ENCODE measurements at regions not wholly inside any gene's neighbourhood (a gene's known extent, or its start where the extent isn't known, plus 50 kb on each side); places are given as distances from the start of the nearest gene placed in this dataset.

DNA sequence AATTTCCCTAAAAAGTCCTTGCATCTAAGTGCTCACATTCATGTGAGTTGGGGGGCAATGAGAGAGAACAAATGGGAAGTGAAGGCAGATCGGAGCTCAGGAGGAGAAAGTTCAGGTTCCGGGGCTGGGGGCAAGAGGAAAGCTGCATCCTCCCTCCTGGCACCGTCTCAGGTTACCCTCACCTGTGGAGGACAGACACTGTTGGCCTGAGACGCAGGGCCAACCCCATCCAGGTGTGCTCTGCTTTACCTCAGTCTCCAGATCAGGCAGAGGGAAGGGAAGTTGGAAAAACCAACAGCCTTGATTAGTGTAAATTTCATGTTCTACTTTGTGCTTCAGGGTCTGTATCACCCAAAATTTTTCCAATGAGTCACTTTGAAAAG, 146.9 kb downstream of the TRIM29 start:
- DNase-seq (ENCODE audit: low spot score): no peak
- intact Hi-C loops (cut with DNase I): no loop called here

DNA sequence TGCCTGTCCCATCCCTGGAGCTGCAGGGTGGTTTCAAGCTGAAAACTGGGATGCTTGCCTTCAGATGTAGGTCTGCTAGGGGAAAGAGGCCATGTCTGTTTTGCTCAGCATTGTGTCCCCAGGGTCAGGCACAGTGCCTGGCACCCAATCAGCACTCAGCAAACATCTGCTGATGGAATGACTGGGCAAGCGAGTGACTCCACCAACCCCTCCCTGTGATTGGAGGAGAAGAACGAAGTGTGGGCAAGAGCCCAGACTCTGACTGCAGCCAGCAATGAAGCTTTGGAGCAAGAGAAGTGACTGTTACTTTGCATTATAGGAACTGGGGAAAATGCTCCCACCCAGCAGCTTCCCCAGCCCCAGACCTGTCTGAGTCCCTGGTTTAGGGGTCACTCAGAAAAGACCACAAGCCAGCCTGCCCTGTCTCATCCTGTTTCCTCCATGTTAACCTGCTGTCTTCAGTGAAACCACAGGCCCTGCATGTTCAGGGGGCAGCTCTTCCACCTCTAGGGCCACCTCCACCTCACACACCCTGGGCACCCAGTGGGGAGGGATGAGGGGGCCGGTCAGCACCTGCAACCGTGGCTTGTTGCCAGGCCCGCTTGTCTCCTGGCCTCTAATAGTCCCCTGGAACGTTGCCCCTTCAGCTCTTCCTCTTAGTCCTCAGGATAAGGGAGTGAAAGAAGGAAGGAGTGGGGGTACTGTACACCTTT, 147.4 kb downstream of the TRIM29 start:
- DNase-seq (ENCODE audit: low spot score): no peak
- intact Hi-C loops (cut with DNase I): no loop called here

DNA sequence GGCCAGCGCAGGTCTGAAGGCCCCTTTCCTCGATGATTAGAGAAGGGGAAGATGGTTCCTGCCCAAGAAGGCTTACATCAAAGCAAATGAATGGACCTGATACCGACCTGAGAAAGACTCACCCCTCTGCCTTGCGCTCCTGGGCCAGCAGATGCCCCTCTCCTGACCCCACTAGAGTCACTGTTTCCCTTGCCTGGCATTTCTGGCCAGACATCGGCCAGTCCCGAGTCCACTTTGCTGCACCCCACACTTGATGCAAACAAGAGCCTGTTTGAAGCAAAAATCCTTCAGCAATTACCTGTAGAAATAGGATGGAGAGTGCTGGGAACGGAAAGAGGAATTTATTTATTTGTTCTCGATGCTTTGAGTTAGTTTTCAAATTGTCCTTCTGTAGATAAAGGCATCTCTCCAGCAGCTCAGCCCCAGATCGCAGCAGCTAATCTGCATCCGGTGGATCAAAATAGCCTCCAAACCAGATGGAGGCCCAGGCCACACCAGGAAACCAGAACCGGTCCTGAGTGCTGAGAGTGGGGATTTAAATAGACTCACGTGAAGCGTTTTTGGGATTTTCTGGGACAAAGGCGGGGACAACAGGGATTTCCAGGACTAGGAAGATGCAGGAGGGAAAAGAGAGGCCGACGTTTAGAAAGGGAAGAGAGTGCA, 148.6 kb downstream of the TRIM29 start:
- intact Hi-C loops (cut with DNase I): no loop called here
- no peak for DNase-seq (ENCODE audit: low spot score)

DNA sequence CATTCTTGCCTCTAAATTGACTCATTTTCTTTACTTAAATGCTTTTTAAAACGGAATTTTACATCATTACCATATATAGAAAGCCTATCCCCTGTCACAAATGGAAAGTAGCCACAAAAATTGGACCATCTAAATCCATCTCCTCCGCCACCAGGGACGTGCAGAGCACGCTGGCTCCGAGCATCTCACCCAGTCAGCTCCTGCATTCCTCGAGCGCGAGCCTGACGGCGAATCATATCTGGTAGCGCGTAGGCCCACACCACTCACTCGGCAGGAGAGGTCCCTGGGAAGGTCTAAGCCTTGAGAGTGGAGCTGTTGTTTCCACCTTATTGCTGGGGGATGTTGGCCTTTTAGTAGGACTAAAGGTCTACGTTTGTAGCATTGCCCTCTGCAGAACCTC, 152.4 kb downstream of the TRIM29 start:
- no peak for DNase-seq (ENCODE audit: low spot score)
- intact Hi-C loops (cut with DNase I): no loop called here

DNA sequence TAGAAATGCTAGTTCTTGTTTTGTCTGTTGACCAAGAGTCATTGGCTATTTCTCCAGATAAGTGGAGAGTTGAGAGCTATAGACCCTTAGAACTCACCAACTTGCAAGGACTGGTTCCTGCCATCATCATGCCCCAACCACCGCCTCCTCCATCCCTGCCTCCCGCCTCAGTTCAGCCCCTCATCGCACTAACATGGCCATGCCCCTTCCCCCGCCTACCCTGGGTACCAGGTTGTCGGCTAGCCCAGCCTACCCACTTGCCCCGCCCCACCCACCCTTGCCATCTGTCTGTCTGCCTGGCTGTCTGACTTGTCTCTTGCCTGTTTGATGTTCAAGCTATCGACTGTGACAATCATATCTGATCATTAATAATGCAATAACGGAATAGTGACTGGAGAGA, 154.1 kb downstream of the TRIM29 start:
- no peak for DNase-seq (ENCODE audit: low spot score)
- intact Hi-C loops (cut with DNase I): no loop called here

DNA sequence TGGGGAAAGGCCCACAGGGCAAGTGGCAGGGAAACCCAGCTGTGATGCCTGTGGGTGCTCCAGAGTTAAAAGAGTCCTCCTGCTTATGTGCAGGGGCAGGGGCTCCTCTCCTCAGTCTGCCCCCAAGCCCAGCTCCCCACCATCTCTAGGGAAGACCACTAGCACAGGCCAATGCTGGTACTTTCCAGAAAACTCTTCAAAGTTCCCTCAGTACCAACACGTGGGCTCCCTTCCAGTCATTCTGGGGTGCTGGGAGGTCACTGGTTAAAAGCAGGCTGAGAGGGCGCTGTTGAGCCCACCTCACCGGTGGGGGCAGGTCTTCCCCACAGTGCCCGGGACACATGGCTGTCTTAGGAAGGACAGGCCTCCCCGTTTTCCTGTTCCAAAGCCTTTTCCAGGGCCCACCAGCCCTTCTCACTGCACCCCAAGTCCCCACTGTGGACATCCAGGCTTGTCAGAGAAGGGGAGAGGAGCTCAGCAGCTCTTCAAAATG, 154.6 kb downstream of the TRIM29 start:
- intact Hi-C loops (cut with DNase I): no loop called here
- DNase-seq (ENCODE audit: low spot score): no peak

DNA sequence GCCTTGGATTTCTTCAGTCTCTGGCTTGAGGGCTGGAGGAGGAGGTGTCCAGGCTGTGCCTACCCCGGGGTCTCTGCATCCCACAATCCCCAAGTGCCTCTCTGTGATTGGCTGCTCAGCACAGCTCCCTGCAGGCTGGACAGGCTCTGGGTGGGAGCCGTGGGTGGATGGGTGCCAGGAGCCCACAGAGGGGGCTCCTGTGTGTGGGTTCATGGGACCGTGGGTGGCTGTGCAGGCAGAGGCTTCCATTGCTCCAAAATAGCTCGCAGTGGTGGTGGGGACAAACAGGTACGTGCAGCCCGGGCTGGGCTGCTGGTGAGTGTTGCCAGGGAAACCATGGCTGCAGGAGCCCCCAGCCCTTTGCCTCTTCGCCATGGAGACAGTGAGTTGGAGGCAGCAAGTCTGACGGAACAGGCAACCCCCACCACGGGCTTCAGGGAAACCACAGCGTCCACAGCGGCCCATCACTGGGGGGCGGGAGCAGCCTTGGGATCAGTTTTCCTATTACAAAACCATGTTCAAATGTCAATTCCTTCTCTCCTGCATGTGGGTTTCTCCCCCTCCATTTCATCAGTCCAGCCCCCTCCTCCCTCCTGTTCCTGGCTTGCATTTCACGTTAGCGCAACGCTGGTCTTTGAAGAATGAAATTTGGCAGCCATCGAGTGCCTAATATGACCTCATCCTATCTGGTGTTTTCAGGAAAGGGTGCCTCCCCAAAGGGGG, 155.2 kb downstream of the TRIM29 start:
- no peak for DNase-seq (ENCODE audit: low spot score)
- intact Hi-C loops (cut with DNase I): no loop called here

DNA sequence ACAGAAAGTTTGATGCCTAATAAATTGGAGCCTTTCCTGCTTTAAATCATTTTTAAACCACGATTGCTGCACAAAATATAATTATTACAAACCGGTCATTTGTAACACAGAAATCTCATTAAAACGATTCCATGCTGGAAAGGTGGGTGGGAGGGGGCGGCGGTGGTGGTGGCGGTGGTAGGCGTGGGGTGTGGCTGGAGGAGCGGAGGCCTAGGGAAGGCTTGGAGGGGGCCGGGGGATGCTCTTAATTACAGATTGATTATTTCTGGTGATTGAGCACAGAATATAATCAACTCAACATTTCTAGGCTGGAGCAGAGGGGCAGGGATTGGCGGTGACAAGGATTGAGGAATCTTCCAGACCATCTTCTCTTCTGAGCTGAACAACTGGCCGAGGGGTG, 157.5 kb downstream of the TRIM29 start:
- intact Hi-C loops (cut with DNase I): no loop called here
- DNase-seq (ENCODE audit: low spot score): no peak

DNA sequence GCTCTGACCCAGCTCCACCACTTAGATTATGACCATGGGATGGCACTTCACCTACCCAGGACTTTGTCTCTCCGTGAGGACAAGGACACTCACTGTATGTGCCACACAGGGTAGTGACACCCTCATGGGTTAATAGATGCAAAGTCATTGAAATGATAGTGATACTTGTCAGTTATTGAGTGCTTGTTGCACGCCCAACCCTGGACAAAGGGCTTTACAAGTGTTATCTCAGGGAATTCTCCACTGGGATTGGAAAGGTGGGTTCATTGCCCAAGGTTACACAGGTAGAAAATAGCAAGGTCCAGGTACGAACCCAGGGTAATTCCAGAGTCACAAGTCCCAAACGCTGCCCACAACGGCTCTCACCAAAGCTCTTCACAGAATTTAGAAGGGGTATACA, 158.2 kb downstream of the TRIM29 start:
- DNase-seq (ENCODE audit: low spot score): no peak
- intact Hi-C loops (cut with DNase I): no loop called here

DNA sequence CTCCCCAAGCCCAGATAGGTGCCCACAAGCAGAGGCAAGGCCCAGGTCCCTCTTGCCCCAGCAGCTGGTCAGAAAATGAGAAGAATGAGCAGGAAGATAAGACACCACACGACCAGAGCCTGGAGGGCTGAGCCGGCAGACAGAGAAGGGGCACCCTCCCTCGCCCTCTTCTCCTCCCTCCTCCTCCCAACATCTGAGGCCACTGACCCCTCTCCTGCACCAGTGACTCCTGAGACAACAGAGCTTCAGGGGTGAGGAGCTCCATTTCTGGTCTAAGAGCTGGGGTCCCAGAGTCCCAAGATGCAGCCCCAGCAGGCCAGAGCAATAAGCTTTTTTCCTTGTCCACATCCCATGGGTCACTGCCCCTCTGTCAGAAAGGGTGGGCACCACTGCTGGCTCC, 159.2 kb downstream of the TRIM29 start:
- DNase-seq (ENCODE audit: low spot score): no peak
- intact Hi-C loops (cut with DNase I): no loop called here

DNA sequence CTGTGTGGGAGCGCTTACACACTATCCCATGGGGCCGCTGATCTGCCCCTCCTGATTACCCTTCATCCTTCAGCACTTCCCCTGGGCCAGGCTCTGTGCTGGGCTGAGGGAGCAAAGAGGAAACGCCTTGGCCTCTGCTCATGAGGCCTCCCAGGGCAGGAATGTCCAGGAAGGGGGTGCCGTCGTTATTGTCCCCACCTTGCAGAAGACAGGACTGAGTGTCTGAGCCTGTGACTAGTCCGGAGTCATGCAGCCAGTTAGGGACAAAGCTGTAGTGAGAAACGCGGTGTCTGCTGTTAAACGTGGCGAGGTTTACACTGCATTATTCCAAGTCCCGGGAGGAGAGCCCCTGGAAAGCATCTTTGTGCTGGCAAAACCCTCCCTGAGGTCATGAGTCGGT, 160.0 kb downstream of the TRIM29 start:
- DNase-seq (ENCODE audit: low spot score): no peak
- intact Hi-C loops (cut with DNase I): no loop called here

DNA sequence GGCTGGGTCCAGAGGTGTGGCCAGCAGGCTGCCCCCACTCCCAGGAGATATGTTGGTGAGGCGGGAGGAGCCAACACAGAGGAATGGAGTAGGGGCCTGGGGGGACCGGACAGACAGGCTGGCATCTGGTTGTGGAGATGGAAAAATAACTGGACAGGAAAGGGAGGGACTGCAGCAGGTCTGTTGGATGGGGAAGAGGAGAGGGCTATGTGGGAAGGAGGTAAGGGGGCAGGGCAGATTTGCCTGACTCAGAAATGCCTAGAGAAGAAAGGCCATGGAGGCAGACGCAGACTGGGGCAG, 160.4 kb downstream of the TRIM29 start:
- intact Hi-C loops (cut with DNase I): no loop called here
- DNase-seq (ENCODE audit: low spot score): no peak

DNA sequence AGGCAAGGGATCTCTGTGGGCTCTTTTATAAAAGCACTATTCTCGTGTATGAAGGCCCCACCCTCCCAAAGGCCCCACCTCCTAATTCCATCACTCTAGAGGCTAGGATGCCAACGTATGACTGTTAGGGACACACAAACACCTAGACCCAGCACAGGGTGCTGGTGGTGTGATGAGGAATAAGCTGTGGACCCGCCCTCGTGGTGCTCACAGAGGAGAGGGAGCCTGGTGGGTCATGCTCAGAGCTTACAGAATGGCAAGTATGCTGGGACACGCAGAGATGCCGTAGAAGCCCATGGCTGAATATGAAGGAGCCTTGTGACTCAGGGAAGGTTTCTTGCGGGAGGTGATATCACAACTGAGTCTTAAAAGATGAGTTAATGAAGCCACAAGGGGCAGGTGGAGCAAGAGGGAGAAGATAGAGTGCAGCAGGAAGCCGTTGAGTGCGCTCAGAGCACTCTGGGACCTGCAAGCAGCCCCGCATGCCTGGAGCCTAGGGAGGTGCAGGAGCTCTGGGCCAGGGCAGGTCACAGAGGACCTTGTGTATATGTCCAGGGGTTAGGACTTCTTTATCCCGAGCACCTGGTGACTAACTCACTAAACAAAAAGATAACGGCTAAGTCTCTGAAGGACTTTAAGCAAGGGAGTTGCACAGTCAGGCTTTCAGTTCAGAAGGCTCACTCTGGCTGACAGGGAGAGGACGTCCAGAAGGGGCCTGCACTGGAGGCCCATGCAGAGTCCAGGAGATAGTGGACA, 160.9 kb downstream of the TRIM29 start:
- DNase-seq (ENCODE audit: low spot score): no peak
- intact Hi-C loops (cut with DNase I): no loop called here

DNA sequence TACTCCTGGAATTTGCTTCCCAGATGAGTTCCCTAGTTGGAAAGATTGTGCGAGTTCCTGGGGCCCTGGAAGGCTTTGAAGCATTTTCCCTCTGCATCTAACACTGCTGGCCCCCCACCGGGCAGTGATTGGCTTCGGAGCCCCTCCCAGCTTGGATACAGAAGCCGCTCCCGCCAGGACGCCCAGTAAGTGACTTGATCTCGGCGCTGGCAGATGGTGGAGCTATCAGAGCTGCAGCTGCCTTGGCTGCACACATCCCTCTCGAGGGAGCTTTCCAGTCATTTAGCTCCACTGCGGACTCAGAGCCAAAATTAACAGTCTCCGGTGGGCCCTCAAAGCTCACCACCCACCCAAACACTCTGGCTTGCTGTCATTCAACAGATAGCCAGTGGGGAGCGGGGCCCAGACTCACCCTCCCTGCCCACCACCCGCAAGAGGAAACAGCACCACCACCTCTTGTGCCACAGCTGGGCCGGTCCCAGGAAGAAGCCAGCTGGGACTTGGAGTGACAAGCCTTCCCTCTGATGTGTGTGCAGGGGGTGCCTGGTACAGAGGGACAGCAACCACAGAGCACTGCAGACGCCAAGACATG, 162.3 kb downstream of the TRIM29 start:
- DNase-seq (ENCODE audit: low spot score): no peak
- intact Hi-C loops (cut with DNase I): no loop called here

DNA sequence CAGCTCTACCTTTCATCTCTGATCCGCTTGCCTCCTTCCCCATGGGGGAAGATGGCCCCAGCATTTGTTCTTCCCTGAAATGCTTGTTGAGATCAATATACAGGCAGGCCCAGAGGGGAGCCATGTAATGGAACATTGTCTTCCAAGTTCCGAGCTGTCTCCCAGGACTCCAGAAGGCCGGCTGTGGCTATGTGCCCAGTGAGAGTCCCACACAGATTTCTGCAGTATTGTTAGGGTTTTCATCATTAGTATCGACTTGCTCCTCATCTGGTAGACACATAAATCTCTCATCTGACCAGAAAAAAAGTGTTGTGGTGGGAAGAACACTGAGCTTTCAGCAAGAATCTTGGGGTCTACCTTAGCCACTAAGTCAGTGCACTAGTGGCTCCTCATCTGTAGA, 163.4 kb downstream of the TRIM29 start:
- no peak for DNase-seq (ENCODE audit: low spot score)
- intact Hi-C loops (cut with DNase I): no loop called here

DNA sequence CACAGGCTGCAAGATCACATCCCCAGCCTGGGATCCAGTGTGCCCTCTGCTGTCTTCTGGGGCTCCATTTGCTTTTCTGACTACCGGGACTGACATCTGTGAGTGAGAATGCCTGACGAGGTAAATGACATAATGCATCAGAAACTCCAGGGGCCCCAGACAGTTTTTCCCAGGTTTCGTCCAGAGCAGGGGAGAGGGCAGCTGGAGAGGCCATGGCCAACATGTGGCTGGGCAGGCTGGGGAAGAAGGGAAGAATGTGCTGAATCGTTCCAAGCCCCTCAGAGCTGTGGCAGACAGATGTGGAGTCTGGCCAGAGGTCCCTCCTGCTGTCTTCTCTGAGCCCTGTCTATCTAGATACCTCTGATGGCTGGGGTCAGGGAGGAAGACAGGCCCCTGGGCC, 163.9 kb downstream of the TRIM29 start:
- intact Hi-C loops (cut with DNase I): no loop called here
- no peak for DNase-seq (ENCODE audit: low spot score)

DNA sequence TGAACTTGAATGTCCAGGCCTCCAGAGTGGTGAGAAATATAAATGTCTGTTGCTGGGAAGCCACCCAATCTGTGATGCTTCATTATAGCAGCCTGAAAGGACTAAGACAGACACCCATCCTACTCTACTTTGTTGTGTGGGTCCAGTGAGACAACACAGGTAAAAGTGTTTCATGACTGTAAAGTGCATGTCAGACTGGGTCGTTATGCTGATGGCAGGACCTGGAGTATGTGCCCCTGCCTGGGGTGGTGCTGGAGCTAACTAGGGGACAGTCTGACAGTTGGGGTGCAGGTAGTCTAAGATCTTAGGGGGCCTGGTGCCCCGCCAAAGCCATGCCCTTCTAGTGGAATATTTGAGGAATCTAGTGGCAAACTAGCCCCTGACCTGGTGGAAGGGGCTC, 165.6 kb downstream of the TRIM29 start:
- DNase-seq (ENCODE audit: low spot score): no peak
- intact Hi-C loops (cut with DNase I): no loop called here

DNA sequence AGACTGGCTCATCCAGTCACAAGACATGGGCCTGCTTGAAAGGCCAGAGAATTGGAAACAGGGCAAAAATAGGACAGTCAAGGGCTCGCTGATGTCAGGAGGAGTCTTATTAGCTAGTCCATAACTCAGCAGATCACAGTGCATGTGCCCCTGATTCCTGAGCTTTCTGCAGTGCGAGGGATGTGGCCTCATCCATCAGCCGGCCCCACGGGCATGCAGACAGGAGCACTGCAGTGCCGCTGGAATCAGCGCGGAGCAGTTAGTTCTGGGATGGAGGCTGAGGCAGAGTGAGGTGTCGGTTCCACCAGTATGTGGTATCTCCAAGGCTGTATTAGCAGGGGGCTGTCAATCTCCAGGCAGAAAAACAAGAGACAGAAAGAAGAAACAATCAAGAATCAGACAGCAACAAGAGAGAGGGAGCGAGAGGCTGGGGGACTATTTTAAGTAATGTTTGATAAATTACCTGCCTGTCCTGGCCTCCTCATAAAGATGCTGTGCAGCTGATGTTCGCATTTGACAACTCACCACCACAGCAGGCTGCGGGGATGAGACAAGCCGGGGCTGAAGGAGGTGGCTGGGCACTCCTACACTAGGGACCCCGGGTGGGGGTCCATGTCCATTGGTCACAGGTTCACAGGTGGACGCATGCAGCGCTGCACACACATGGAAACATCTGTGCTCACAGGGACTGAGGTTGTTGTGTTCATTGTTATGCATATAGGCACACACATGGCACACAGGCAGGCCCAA, 167.2 kb downstream of the TRIM29 start:
- intact Hi-C loops (cut with DNase I): no loop called here
- DNase-seq (ENCODE audit: low spot score): no peak
